GM21381 (cell line): ENCODE measurements at regions not wholly inside any gene's neighbourhood (a gene's known extent, or its start where the extent isn't known, plus 50 kb on each side); places are given as distances from the start of the nearest gene placed in this dataset.
"Not testable (repeated sequence)": the region's sequence is repeated elsewhere in the genome, so short reads cannot be mapped to it uniquely, and the experiment has no call there.

Experiments
- ATAC-seq: cut with Tn5 transposase; IDR thresholded peaks from one replicate; pipeline ENCODE4 v1.9.1; 2021; ENCODE audit warnings: mild to moderate bottlenecking, moderate library complexity; ENCODE audit not compliant: unreplicated experiment

GRCh38 chr2:142509401-142509800, 368.1 kb upstream of the KYNU start:
- ATAC-seq: no peak

- no peak for ATAC-seq
Measured at GRCh38 chr2:142504754-142505153, 372.7 kb upstream of the KYNU start.

- ATAC-seq: no peak
Measured at GRCh38 chr2:142502402-142502801, 371.6 kb upstream of the LRP1B start.

- no peak for ATAC-seq
Measured at GRCh38 chr2:142495141-142495540, 364.3 kb upstream of the LRP1B start.

DNA sequence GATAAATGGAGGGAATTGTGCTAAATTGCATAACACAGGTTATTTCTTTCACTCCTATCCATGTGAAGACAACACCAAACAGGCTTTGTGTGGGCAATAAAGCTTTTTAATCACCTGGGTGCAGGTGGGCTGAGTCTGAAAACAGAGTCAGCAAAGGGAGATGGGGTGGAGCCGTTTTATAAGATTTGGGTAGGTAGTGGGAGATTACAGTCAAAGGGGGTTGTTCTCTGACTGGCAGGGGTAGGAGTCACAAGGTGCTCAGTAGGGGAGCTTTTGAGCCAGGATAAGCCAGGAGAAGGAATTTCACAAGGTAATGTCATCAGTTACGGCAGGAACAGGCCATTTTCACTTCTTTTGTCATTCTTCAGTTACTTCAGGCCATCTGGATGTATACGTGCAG, 358.8 kb upstream of the LRP1B start:
- ATAC-seq: not testable (repeated sequence)

- no peak for ATAC-seq
Measured at GRCh38 chr2:142484111-142484510, 353.3 kb upstream of the LRP1B start.

DNA sequence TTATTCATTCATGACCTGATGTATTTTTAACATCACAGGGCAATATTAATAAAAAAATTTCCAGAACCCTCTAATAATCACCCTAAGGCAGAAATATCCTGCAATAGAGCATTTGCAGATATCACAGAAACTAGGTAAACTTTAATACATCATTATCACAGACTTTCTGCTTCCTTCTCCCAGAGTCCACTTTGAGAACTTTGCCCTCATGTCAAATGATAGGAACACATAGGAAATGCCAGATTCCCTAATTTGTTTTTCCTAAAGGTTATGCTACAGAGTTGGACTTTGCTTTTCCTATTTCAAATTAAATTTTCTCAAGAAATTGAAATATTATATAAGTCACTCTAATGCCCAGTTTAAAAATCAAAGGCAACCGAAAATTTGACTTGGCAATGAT, 352.8 kb upstream of the LRP1B start:
- no peak for ATAC-seq

DNA sequence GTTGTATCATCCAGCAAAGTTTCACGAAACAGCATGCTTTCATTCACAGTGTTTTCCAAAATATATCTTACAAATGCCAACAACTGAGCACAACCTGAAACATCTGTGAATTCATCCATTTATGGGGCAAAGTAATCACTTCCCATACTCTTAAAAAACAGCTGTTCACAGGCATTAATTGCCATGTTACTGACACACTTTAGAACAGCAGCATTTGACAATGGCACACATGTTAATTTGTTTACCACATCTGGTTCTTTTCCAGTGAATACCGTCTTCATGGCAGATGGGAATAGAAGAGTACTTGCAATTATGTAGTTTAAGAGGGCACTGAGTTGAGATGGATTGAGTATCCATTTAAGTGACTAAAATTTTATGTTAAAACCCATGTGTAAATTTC, 347.4 kb upstream of the LRP1B start:
- ATAC-seq: no peak

DNA sequence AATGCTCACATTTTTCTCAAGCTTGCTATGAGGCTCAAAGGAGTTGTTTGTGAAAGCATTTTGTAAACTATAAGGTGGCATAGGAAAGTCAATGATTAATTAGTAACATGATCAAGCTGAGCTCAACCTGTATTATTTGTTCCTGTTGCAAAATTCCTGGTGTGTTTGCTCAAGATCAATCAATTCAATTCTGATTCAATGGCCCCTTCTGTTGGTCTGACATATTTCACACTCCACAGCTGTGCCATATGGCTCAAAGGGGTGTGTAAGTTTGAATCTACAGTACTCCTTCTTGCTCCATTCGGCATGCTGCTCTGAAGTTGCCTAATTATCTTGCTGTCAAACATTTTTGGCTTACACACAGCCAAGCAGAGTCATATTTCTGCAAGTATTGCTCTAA, 341.6 kb upstream of the LRP1B start:
- ATAC-seq: no peak

GRCh38 chr2:142467321-142467720, 336.5 kb upstream of the LRP1B start:
- no peak for ATAC-seq

- ATAC-seq: no peak
Measured at GRCh38 chr2:142463047-142463446, 332.2 kb upstream of the LRP1B start.

- no peak for ATAC-seq
Measured at GRCh38 chr2:142462306-142462705, 331.5 kb upstream of the LRP1B start.

DNA sequence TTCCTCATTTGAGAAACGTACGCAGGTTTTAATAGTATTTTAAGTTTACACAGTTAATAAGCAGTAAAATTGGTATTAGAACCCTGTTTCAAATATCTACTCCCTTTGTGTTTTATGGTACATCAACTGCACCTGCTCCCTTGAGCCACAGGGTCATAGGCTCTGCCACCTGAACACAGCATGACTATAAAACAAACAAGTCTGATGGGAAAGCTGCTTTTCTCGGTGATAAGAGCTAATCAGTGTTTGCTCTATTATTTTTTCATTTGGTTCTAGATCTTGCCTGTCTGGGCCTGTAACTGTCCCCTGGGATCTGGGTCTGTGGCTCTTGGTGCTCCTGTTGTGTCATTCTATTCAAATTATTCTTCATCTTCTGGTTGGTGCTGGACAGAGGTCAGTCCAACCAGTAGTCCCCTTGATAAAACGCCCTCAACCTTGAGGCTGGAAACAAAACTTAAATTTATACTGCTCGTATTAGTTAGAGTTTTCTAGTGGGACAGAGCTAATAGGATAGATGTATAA, 314.8 kb upstream of the LRP1B start:
- no peak for ATAC-seq

GRCh38 chr2:142445023-142445422, 314.2 kb upstream of the LRP1B start:
- no peak for ATAC-seq

GRCh38 chr2:142435847-142436246, 305.0 kb upstream of the LRP1B start:
- no peak for ATAC-seq

DNA sequence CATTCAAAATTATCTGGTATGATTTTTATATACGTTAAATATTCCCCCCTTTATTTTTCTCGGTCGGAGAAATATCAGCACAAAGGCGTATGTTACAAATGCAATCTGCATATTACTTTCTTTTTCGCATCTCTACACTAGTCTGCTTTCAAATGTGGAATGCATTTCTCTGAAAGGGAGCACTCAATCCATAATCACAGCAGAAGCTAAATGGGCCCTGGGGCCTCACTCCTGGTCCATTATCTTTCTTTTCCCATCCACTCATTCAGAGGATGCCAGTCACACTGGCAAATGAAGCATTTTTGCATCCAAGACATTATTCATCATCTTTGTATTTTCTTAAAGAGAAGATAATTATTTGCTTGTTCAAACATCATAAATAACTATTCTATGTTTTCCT, 295.2 kb upstream of the LRP1B start:
- no peak for ATAC-seq

GRCh38 chr2:142425551-142425950, 294.7 kb upstream of the LRP1B start:
- ATAC-seq: no peak

- no peak for ATAC-seq
Measured at GRCh38 chr2:142423603-142424002, 292.8 kb upstream of the LRP1B start.

GRCh38 chr2:142422769-142423168, 292.0 kb upstream of the LRP1B start:
- ATAC-seq: no peak

GRCh38 chr2:142422041-142422440, 291.2 kb upstream of the LRP1B start:
- ATAC-seq: no peak

DNA sequence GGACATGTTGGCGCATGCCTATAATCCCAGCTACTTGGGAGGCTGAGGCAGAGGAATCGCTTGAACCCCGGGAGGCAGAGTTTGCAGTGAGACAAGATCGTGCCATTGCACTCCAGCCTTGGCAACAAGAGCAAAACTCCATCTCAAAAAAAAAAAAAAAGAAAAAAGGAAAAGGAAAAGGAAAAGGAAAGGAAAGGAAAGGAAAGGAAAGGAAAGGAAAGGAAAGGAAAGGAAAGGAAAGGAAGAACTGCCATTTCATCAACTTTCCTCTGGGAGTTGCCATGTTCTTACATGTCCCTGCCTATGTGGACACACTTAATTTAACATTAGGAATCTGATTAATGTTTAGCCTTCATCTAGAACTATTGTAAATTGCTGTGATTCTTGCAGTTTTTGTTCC, 287.9 kb upstream of the LRP1B start:
- ATAC-seq: not testable (repeated sequence)

DNA sequence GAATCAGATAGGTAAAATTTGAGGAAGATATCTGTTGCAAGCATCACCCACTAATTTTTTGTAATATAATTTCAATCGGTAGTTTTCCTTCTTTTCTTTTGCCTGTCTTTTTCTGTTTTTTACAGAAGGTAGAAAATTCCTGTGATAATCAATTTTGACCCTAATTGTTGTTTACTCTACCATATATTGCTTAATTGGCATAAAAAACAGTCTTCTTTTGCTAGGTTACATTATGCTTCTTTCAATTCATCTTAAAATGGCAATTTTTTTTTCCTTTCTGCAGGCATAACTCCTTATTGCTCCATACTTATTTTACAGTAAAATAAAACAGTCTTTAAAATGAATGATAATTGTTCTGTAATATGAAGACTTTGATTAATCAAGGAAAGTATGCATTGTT, 286.2 kb upstream of the LRP1B start:
- ATAC-seq: no peak

GRCh38 chr2:142415461-142415860, 284.6 kb upstream of the LRP1B start:
- no peak for ATAC-seq

- ATAC-seq: no peak
Measured at GRCh38 chr2:142398212-142398611, 267.4 kb upstream of the LRP1B start.
